GM23338 (cell line): ENCODE measurements at regions not wholly inside any gene's neighbourhood (a gene's known extent, or its start where the extent isn't known, plus 50 kb on each side); places are given as distances from the start of the nearest gene placed in this dataset.

Experiments
- ATAC-seq: fragments of 200-7000 bp; cut with Tn5 transposase; 3 replicates; pipeline ENCODE4 v1.9.1; 2020
- DNase-seq: peaks from one replicate; pipeline ENCODE4 v3.0.0-alpha.2; 2015; ENCODE audit warnings: low spot score
- H2AFZ ChIP-seq: fragments of 200-600 bp; sonication (generic); 2 replicates; pipeline ENCODE4 v1.8.0; 2016; ENCODE audit warnings: antibody characterized with exemption, mild to moderate bottlenecking, moderate library complexity
- H3F3A ChIP-seq: fragments of 200-600 bp; sonication (generic); replicated peaks from 2 replicates; pipeline ENCODE4 v1.8.0; 2017; ENCODE audit warnings: antibody characterized with exemption, mixed run types, low read depth
- H3K27ac ChIP-seq: fragments of 200-600 bp; sonication (generic); 2 replicates; pipeline ENCODE4 v1.6.1; 2016; ENCODE audit warnings: low read depth
- H3K27me3 ChIP-seq: fragments of 200-600 bp; sonication (generic); 2 replicates; pipeline ENCODE4 v1.8.0; 2016; ENCODE audit warnings: mild to moderate bottlenecking, mixed run types, moderate library complexity; ENCODE audit not compliant: insufficient read depth
- H3K36me3 ChIP-seq: fragments of 200-600 bp; sonication (generic); 2 replicates; pipeline ENCODE4 v1.8.0; 2016; ENCODE audit warnings: mild to moderate bottlenecking; ENCODE audit not compliant: insufficient read depth
- H3K4me1 ChIP-seq: fragments of 200-600 bp; sonication (generic); 2 replicates; pipeline ENCODE4 v1.8.0; 2016; ENCODE audit warnings: mild to moderate bottlenecking, moderate library complexity; ENCODE audit not compliant: insufficient read depth
- H3K4me2 ChIP-seq: fragments of 200-600 bp; sonication (generic); 2 replicates; pipeline ENCODE4 v1.7.1; 2017; ENCODE audit warnings: mixed run types
- H3K4me3 ChIP-seq: fragments of 200-600 bp; sonication (generic); 2 replicates; pipeline ENCODE4 v1.6.1; 2016; ENCODE audit warnings: mixed run types
- H3K79me2 ChIP-seq: fragments of 200-600 bp; sonication (generic); replicated peaks from 2 replicates; pipeline ENCODE4 v1.8.0; 2017; ENCODE audit warnings: mild to moderate bottlenecking; ENCODE audit not compliant: insufficient read depth
- H3K9me2 ChIP-seq: fragments of 200-600 bp; sonication (generic); 2 replicates; pipeline ENCODE4 v1.8.0; 2017; ENCODE audit not compliant: insufficient read depth
- H4K20me1 ChIP-seq: fragments of 200-600 bp; sonication (generic); replicated peaks from 2 replicates; pipeline ENCODE4 v1.8.0; 2017; ENCODE audit warnings: mild to moderate bottlenecking; ENCODE audit not compliant: insufficient read depth
- H3K27ac Mint-ChIP-seq: 2 replicates; pipeline ENCODE4 v1.8.0; 2020; ENCODE audit warnings: inconsistent platforms, mild to moderate bottlenecking, moderate library complexity, mixed read lengths
- H3K27me3 Mint-ChIP-seq: 3 replicates; pipeline ENCODE4 v1.8.0; 2022; ENCODE audit warnings: low read depth, mild to moderate bottlenecking, moderate library complexity, mixed read lengths, inconsistent platforms; ENCODE audit not compliant: insufficient read depth, poor library complexity
- H3K36me3 Mint-ChIP-seq: 3 replicates; pipeline ENCODE4 v1.8.0; 2021; ENCODE audit warnings: low read depth, mild to moderate bottlenecking, inconsistent platforms, moderate library complexity, mixed read lengths
- H3K4me1 Mint-ChIP-seq: 3 replicates; pipeline ENCODE4 v1.8.0; 2020; ENCODE audit warnings: mild to moderate bottlenecking, inconsistent platforms, mixed read lengths
- H3K4me3 Mint-ChIP-seq: 3 replicates; pipeline ENCODE4 v1.8.0; 2021; ENCODE audit warnings: moderate library complexity, mild to moderate bottlenecking, inconsistent platforms, mixed read lengths
- H3K9me3 Mint-ChIP-seq: 3 replicates; pipeline ENCODE4 v1.8.0; 2020; ENCODE audit warnings: moderate library complexity, mild to moderate bottlenecking, inconsistent platforms, mixed read lengths
- CREB1 ChIP-seq: fragments of 250-450 bp; sonication (Bioruptor Pico); IDR thresholded peaks from 2 replicates; pipeline ENCODE4 v1.5.0; 2020; ENCODE audit warnings: low read depth, mild to moderate bottlenecking, moderate library complexity
- ETS1 ChIP-seq: IDR thresholded peaks from 2 replicates; pipeline ENCODE4 v1.6.1; 2016; ENCODE audit warnings: antibody characterized with exemption
- EZH2 ChIP-seq: fragments of 200-600 bp; sonication (generic); IDR thresholded peaks from one replicate; pipeline ENCODE4 v1.8.0; 2017; ENCODE audit warnings: antibody characterized with exemption, mild to moderate bottlenecking, low read depth; ENCODE audit not compliant: unreplicated experiment
- EZH2phosphoT487 ChIP-seq: fragments of 200-600 bp; sonication (generic); IDR thresholded peaks from one replicate; pipeline ENCODE4 v1.8.1; 2018; ENCODE audit warnings: antibody characterized with exemption; ENCODE audit not compliant: unreplicated experiment
- NANOG ChIP-seq: IDR thresholded peaks from 2 replicates; pipeline ENCODE4 v1.6.1; 2016; ENCODE audit warnings: antibody characterized with exemption, borderline replicate concordance
- POLR2AphosphoS5 ChIP-seq: IDR thresholded peaks from 2 replicates; pipeline ENCODE4 v1.6.1; 2016; ENCODE audit warnings: antibody characterized with exemption, low read depth
- STAT1 ChIP-seq: IDR thresholded peaks from one replicate; pipeline ENCODE4 v1.6.1; 2016; ENCODE audit warnings: antibody characterized with exemption; ENCODE audit not compliant: unreplicated experiment
- ZNF114 ChIP-seq: fragments of 250-450 bp; sonication (Bioruptor Pico); IDR thresholded peaks from 2 replicates; pipeline ENCODE4 v1.5.0; 2020; ENCODE audit warnings: mild to moderate bottlenecking, moderate library complexity
- ZNF331 ChIP-seq: fragments of 250-450 bp; sonication (Bioruptor Pico); IDR thresholded peaks from 2 replicates; pipeline ENCODE4 v1.5.0; 2020; ENCODE audit warnings: low read depth, mild to moderate bottlenecking, moderate library complexity
- TF ChIP-seq, protein P1 (sequence below): IDR thresholded peaks from one replicate; pipeline ENCODE4 v1.6.1; 2018; ENCODE audit warnings: antibody characterized with exemption; ENCODE audit not compliant: unreplicated experiment
- TF ChIP-seq, protein P2 (sequence below), 2 experiments: fragments of 200-600 bp in 1 of 2; sonication (generic) in 1 of 2; conservative IDR thresholded peaks; 2 replicates each; pipeline versions ENCODE4 v1.5.1 to v1.6.1; 2016 to 2017; ENCODE audit warnings: antibody characterized with exemption in 2 of 2, low read depth in 2 of 2, mild to moderate bottlenecking in 2 of 2, moderate library complexity in 1 of 2

- TF ChIP-seq ZNF114 (CRISPR knock-in tag) (no peak), NANOG (no peak), ZNF331 (no peak), EZH2 (no peak)
- TF ChIP-seq, protein P1, sequence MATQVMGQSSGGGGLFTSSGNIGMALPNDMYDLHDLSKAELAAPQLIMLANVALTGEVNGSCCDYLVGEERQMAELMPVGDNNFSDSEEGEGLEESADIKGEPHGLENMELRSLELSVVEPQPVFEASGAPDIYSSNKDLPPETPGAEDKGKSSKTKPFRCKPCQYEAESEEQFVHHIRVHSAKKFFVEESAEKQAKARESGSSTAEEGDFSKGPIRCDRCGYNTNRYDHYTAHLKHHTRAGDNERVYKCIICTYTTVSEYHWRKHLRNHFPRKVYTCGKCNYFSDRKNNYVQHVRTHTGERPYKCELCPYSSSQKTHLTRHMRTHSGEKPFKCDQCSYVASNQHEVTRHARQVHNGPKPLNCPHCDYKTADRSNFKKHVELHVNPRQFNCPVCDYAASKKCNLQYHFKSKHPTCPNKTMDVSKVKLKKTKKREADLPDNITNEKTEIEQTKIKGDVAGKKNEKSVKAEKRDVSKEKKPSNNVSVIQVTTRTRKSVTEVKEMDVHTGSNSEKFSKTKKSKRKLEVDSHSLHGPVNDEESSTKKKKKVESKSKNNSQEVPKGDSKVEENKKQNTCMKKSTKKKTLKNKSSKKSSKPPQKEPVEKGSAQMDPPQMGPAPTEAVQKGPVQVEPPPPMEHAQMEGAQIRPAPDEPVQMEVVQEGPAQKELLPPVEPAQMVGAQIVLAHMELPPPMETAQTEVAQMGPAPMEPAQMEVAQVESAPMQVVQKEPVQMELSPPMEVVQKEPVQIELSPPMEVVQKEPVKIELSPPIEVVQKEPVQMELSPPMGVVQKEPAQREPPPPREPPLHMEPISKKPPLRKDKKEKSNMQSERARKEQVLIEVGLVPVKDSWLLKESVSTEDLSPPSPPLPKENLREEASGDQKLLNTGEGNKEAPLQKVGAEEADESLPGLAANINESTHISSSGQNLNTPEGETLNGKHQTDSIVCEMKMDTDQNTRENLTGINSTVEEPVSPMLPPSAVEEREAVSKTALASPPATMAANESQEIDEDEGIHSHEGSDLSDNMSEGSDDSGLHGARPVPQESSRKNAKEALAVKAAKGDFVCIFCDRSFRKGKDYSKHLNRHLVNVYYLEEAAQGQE = no peak
Measured at GRCh38 chr5:40391642-40392041, 288.1 kb upstream of the PTGER4 start (continued).

DNA sequence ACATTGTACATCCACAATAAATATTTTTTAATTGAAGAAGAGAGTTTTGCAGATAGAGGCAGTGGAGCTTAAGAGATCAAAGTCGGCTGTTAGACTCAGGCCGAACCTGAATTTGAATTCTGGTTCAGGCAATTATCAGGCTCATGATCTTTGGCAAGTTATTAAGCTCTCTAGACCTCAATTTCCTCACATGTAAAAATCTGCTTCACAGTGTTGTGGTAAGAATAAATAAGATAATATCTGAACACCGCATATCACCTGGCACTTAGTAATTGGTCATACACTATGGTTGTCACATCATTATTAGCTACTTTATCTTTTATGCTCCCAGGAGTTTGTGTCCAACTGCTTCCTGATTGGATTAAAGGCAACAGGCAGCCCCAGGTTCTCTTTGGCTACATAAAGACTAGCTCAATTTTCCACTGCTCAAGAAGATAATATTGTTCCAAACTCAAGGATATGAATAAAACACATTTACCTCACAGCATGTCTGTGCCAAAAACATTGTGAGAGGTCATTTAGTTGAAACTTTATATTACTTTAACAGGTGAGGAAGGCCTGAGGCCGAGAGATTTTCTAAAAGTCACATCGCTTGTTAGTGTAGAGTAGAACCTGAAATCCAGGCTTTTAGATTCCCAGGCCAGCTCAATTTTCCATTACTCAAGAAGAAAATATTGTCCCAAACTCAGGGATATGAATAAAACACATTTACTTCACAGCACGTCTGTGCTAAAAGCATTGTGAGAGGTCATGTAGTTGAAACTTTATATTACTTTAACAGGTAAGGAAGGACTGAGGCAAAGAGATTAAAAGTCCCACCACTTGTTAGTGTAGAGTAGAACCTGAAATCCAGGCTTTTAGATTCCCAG, 289.2 kb upstream of the PTGER4 start:
- no peak overlapping the region for H3K27ac ChIP-seq
- H3F3A ChIP-seq = no peaks in the 10 kb centered on the region
- no peaks in the 10 kb centered on the region for H3K27me3 Mint-ChIP-seq
- H3K4me3 Mint-ChIP-seq = no peak overlapping the region
- no peaks in the 10 kb centered on the region for H4K20me1 ChIP-seq
- no peak overlapping the region for H3K4me2 ChIP-seq
- no peak overlapping the region for H2AFZ ChIP-seq
- no peak overlapping the region for H3K27ac Mint-ChIP-seq
- H3K4me3 ChIP-seq = no peak overlapping the region
- no peak for ATAC-seq
- TF ChIP-seq EZH2 (no peak), NANOG (no peak), ZNF114 (CRISPR knock-in tag) (no peak), EZH2phosphoT487 (no peak), CREB1 (CRISPR knock-in tag) (no peak), STAT1 (no peak), ZNF331 (no peak)
- H3K4me1 Mint-ChIP-seq = peaks cover 18% of the 10 kb centered on the region; the same call in 2 of the 3 replicates
- no peaks in the 10 kb centered on the region for H3K36me3 ChIP-seq
- DNase-seq = no peak
- no peaks in the 10 kb centered on the region for H3K27me3 ChIP-seq
- peaks cover 8% of the 10 kb centered on the region; the same call in 1 of the 2 replicates for H3K4me1 ChIP-seq
- no peaks in the 10 kb centered on the region for H3K9me2 ChIP-seq
- no peaks in the 10 kb centered on the region for H3K36me3 Mint-ChIP-seq
- H3K9me3 Mint-ChIP-seq = no peaks in the 10 kb centered on the region
- no peaks in the 10 kb centered on the region for H3K79me2 ChIP-seq

- Histone ChIP-seq H3K4me1 (peaks cover 12% of the 10 kb centered on the region; the same call in 1 of the 2 replicates), H2AFZ (no peak overlapping the region), H3F3A (no peaks in the 10 kb centered on the region), H3K9me2 (no peaks in the 10 kb centered on the region), H3K27me3 (no peaks in the 10 kb centered on the region), H3K27ac (no peak overlapping the region), H3K4me3 (no peak overlapping the region), H3K4me2 (no peak overlapping the region), H3K36me3 (no peaks in the 10 kb centered on the region), H4K20me1 (no peaks in the 10 kb centered on the region), H3K79me2 (no peaks in the 10 kb centered on the region)
- Mint-ChIP-seq H3K4me1 (peaks cover 25% of the 10 kb centered on the region; the same call in 2 of the 3 replicates), H3K27me3 (no peaks in the 10 kb centered on the region), H3K4me3 (no peak overlapping the region), H3K9me3 (no peaks in the 10 kb centered on the region), H3K27ac (no peak overlapping the region), H3K36me3 (no peaks in the 10 kb centered on the region)
- DNase-seq (no peak), ATAC-seq (no peak)
- TF ChIP-seq, protein P2, sequence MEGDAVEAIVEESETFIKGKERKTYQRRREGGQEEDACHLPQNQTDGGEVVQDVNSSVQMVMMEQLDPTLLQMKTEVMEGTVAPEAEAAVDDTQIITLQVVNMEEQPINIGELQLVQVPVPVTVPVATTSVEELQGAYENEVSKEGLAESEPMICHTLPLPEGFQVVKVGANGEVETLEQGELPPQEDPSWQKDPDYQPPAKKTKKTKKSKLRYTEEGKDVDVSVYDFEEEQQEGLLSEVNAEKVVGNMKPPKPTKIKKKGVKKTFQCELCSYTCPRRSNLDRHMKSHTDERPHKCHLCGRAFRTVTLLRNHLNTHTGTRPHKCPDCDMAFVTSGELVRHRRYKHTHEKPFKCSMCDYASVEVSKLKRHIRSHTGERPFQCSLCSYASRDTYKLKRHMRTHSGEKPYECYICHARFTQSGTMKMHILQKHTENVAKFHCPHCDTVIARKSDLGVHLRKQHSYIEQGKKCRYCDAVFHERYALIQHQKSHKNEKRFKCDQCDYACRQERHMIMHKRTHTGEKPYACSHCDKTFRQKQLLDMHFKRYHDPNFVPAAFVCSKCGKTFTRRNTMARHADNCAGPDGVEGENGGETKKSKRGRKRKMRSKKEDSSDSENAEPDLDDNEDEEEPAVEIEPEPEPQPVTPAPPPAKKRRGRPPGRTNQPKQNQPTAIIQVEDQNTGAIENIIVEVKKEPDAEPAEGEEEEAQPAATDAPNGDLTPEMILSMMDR (conservative IDR thresholded peaks at IDR 0.05; ENCODE audit: low read depth in 2 of 2) = no peak
- TF ChIP-seq STAT1 = no peak
- no peak for TF ChIP-seq ETS1
- no peak for TF ChIP-seq ZNF331
- TF ChIP-seq, protein P1 = no peak
- no peak for TF ChIP-seq EZH2
- no peak for TF ChIP-seq POLR2AphosphoS5
- no peak for TF ChIP-seq CREB1 (CRISPR knock-in tag)
Measured at GRCh38 chr5:40389591-40389990, 290.1 kb upstream of the PTGER4 start.
